ENCODE measurements at regions not wholly inside any gene's neighbourhood (a gene's known extent, or its start where the extent isn't known, plus 50 kb on each side); places are given as distances from the start of the nearest gene placed in this dataset.

DNA sequence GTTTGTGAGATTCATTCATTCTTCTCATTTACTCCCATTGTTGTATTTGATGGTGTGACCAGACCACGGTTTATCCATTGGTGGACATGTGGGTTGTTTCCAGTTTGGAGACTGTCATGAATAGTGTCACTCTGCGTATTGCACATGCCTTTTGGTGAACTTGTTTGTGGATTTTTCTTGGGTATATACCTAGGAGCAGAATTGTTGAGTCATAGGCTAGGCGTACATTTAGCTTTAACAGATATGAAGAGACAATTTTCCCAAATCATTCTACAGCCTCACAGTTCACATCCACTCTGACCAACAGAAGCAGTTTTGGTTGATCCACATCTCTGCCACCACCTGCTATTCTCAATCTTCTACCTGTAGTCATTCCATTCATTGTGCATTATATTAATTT lies 66.0 kb upstream of the FAM20C start:
- no peak overlapping the region for H3K4me3 ChIP-seq (ENCODE audit: low read depth, low read length)
- TF ChIP-seq, protein P1, sequence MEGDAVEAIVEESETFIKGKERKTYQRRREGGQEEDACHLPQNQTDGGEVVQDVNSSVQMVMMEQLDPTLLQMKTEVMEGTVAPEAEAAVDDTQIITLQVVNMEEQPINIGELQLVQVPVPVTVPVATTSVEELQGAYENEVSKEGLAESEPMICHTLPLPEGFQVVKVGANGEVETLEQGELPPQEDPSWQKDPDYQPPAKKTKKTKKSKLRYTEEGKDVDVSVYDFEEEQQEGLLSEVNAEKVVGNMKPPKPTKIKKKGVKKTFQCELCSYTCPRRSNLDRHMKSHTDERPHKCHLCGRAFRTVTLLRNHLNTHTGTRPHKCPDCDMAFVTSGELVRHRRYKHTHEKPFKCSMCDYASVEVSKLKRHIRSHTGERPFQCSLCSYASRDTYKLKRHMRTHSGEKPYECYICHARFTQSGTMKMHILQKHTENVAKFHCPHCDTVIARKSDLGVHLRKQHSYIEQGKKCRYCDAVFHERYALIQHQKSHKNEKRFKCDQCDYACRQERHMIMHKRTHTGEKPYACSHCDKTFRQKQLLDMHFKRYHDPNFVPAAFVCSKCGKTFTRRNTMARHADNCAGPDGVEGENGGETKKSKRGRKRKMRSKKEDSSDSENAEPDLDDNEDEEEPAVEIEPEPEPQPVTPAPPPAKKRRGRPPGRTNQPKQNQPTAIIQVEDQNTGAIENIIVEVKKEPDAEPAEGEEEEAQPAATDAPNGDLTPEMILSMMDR (conservative IDR thresholded peaks at IDR 0.05; ENCODE audit: low read depth, low read length), result no peak
- DNase-seq (ENCODE audit: low read depth), result no peak

GRCh38 chr7:127064-127598 lies 65.2 kb upstream of the FAM20C start:
- H3K4me3 ChIP-seq (ENCODE audit: low read depth, low read length), result no peak overlapping the region
- DNase-seq (ENCODE audit: low read depth), result no peak
- TF ChIP-seq, protein P1 (conservative IDR thresholded peaks at IDR 0.05; ENCODE audit: low read depth, low read length), result no peak

DNA sequence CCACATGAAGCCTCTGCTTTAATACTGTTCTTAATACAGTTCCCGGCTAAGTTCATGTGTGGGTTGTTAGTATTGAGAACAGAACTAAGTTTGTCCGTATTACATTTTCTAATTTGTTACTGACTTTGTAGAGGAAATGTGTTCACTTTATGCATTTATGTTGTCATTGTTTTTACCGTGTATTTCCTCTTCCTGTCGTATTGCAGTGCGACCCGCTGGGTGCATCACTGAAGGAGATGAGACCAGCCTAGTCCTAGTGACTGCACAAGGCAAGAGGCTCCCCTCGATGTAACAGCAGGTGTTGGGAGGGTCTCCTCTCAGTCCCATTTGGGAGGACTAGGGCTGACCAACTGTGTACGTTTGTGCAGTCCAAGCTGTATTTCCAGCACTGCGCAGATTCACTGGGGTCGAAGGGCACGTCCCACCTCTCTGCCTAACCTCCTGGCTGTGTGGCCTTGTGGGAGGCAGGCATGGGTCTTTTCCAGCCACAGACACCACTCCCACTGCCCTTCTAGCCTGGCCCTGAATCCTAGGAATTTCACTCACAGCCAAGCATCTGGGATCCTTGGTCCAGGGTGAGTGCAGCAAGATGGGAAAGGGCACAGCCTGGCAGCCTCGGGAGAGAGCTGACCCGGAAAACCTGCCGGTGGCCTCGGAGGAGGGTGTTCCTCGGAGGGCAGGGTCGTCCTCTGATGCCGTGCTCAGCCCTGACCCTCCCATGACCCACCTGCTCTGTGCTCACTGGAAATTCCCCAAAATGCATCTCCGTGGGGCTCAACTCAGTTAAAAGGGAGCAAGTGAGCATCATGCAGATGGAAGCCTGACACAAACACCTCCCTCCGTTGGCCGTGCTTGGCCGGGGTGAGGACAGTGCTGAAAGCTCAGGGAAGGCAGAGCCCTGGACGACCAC lies 63.9 kb upstream of the FAM20C start:
- no peak for DNase-seq (ENCODE audit: low read depth)
- TF ChIP-seq, protein P1 (conservative IDR thresholded peaks at IDR 0.05; ENCODE audit: low read depth, low read length), result no peak
- H3K4me3 ChIP-seq (ENCODE audit: low read depth, low read length), result no peak overlapping the region

GRCh38 chr7:129366-130221 lies 62.8 kb upstream of the FAM20C start:
- no peak overlapping the region for H3K4me3 ChIP-seq (ENCODE audit: low read depth, low read length)
- TF ChIP-seq, protein P1 (conservative IDR thresholded peaks at IDR 0.05; ENCODE audit: low read depth, low read length), result no peak
- no peak for DNase-seq (ENCODE audit: low read depth)

GRCh38 chr7:130222-130572 lies 62.2 kb upstream of the FAM20C start:
- TF ChIP-seq, protein P1 (conservative IDR thresholded peaks at IDR 0.05; ENCODE audit: low read depth, low read length), result no peak
- DNase-seq (ENCODE audit: low read depth), result no peak
- H3K4me3 ChIP-seq (ENCODE audit: low read depth, low read length), result no peak overlapping the region

DNA sequence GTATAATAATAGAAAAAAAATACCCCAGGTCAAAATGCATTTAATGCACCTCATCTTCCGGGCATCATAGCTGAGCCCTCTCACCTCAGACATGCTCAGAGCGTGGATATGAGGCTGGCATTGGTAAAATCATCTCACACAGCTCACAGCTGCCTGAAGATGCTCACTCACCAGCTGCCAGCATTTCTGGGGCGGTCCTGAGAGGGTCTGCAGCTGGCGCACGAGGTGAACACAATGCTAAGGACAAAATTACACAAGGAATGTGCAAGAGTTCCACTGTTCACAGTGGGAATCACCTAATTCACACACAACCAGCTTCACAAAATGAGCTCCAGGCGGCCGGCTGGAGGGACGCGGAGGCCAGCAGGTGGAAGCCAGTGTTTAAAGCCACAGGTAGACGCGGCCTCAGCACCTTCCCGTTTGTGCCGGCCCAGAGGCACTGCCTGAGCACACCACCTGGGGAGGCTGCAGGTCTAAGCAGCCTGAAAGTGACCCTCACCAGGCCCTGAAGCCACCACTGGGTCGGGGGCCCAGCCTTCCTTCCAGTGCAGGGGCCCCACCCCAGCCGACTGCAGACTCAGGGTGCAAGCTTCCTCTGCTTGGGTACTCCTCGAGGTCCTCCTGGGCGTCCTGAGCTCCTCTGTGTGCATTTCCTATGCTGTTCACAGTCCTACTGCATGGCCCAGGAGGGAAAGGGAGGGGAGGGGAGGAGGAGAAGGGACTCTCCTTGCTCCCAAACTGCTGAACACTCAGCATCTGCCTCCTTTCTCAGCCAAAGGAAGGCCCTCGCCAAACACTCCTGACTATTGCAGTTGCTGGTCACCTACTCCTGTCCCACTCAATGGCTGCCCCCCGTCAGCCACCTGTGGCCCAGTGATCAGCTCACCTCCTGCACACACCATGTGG lies 61.2 kb upstream of the FAM20C start:
- TF ChIP-seq, protein P1 (conservative IDR thresholded peaks at IDR 0.05; ENCODE audit: low read depth, low read length), result no peak
- no peak for DNase-seq (ENCODE audit: low read depth)

More for the DNA sequence above, 61.2 kb upstream of the FAM20C start:
- no peak overlapping the region for H3K4me3 ChIP-seq (ENCODE audit: low read depth, low read length)

Measured in epithelial cell of proximal tubule (primary cell).